ENCODE measurements at regions not wholly inside any gene's neighbourhood (a gene's known extent, or its start where the extent isn't known, plus 50 kb on each side); places are given as distances from the start of the nearest gene placed in this dataset.

DNA sequence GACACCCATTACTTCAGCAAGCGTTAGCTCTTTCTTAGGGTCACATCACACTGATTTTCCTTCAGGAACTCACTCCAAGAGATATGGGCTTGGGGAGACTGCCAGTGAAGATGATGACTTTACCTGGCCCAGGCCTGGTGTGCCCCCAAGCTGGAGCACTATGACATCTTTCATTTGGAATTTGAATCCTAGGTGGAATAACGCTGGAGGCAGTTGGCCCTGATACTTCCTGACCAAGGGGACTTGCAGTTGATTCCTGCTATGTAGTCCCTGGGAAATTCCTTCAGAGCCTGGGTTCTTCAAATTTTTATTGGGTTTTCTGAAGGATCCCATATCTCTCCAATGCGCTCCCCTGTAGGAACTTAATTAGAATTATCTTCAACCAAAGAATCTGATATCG is 114.9 kb upstream of the GUCA2B start:
- TF ChIP-seq SPI1 (IDR thresholded peaks at IDR 0.05; ENCODE audit: borderline replicate concordance, low read depth) (no peak), REST (IDR thresholded peaks at IDR 0.05; ENCODE audit: insufficient replicate concordance, low read depth) (no peak), GABPA (IDR thresholded peaks at IDR 0.05; ENCODE audit: low read depth) (no peak), CTCF (IDR thresholded peaks at IDR 0.05; ENCODE audit: insufficient read depth, low read length) (no peak), POLR2AphosphoS5 (IDR thresholded peaks at IDR 0.05; ENCODE audit: low read depth) (no peak)
- Histone ChIP-seq H3K27me3 (ENCODE audit: insufficient read depth, poor library complexity, severe bottlenecking) (no peaks in the 10 kb centered on the region), H3K27ac (replicated peaks) (no peak overlapping the region), H3K4me3 (replicated peaks; ENCODE audit: insufficient read depth, low read length) (no peak overlapping the region)
- no peak for DNase-seq (ENCODE audit: low read depth in 1 of 2, low spot score in 1 of 2)

- DNase-seq (ENCODE audit: low read depth in 1 of 2, low spot score in 1 of 2) = no peak
- Histone ChIP-seq H3K27me3 (ENCODE audit: insufficient read depth, poor library complexity, severe bottlenecking) (no peaks in the 10 kb centered on the region), H3K27ac (replicated peaks) (no peak overlapping the region), H3K4me3 (replicated peaks; ENCODE audit: insufficient read depth, low read length) (no peak overlapping the region)
- TF ChIP-seq POLR2AphosphoS5 (IDR thresholded peaks at IDR 0.05; ENCODE audit: low read depth) (no peak), SPI1 (IDR thresholded peaks at IDR 0.05; ENCODE audit: borderline replicate concordance, low read depth) (no peak), CTCF (IDR thresholded peaks at IDR 0.05; ENCODE audit: insufficient read depth, low read length) (no peak), REST (IDR thresholded peaks at IDR 0.05; ENCODE audit: insufficient replicate concordance, low read depth) (no peak), GABPA (IDR thresholded peaks at IDR 0.05; ENCODE audit: low read depth) (no peak)
Observed at GRCh38 chr1:42037586-42037985, 115.6 kb upstream of the GUCA2B start.

DNA sequence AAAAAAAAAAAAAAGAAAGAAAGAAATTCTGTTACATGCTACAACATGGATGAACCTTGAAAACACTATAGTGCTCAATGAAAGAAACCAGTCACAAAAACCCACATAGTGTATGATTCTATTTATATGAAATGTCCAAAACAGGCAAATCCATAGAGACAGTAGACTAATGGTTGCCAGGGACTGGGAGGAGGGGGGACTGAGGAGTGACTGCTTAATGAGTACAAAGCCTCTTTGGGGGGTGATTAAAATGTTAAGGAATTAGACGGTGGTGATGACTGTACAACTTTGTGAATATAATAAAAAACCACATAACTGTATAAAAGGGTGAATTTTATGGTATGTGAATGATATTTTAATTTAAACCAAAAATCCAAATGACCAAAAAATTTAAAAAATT is 116.0 kb upstream of the GUCA2B start:
- no peak overlapping the region for H3K27ac ChIP-seq (replicated peaks)
- no peak overlapping the region for H3K4me3 ChIP-seq (replicated peaks; ENCODE audit: insufficient read depth, low read length)
- no peaks in the 10 kb centered on the region for H3K27me3 ChIP-seq (ENCODE audit: insufficient read depth, poor library complexity, severe bottlenecking)
- DNase-seq (ENCODE audit: low read depth in 1 of 2, low spot score in 1 of 2) = no peak
- TF ChIP-seq POLR2AphosphoS5 (IDR thresholded peaks at IDR 0.05; ENCODE audit: low read depth) (no peak), CTCF (IDR thresholded peaks at IDR 0.05; ENCODE audit: insufficient read depth, low read length) (no peak), GABPA (IDR thresholded peaks at IDR 0.05; ENCODE audit: low read depth) (no peak), REST (IDR thresholded peaks at IDR 0.05; ENCODE audit: insufficient replicate concordance, low read depth) (no peak), SPI1 (IDR thresholded peaks at IDR 0.05; ENCODE audit: borderline replicate concordance, low read depth) (no peak)

Measured in HL-60 (cell line).